NCI-H2107 treated with DMSO at 0.1 percent for 48 hours (cell line): ENCODE measurements at regions not wholly inside any gene's neighbourhood (a gene's known extent, or its start where the extent isn't known, plus 50 kb on each side); places are given as distances from the start of the nearest gene placed in this dataset.

Experiments used
- DNase-seq: peaks from one replicate; lab custom pipeline; 2025; ENCODE audit not compliant: unreplicated experiment; lab: John Stamatoyannopoulos, UW

- no peak for DNase-seq
Observed at GRCh38 chr2:222064286-222064685, 234.5 kb downstream of the PAX3 start.

GRCh38 chr2:222058819-222059445, 239.9 kb downstream of the PAX3 start:
- DNase-seq: no peak

- peak; percentile 44 for DNase-seq
Observed at GRCh38 chr2:222057347-222058073, 241.3 kb downstream of the PAX3 start.

GRCh38 chr2:222055328-222055727, 243.5 kb downstream of the PAX3 start:
- DNase-seq: no peak

- DNase-seq: no peak
Observed at GRCh38 chr2:222054813-222055212, 244.0 kb downstream of the PAX3 start.

GRCh38 chr2:222052934-222053367, 245.8 kb downstream of the PAX3 start:
- DNase-seq: peak; percentile 50

GRCh38 chr2:222050981-222051380, 247.8 kb downstream of the PAX3 start:
- DNase-seq: no peak

GRCh38 chr2:222049946-222050345, 248.9 kb downstream of the PAX3 start:
- no peak for DNase-seq

- DNase-seq: no peak
Observed at GRCh38 chr2:222043897-222044296, 254.9 kb downstream of the PAX3 start.

GRCh38 chr2:222042666-222043065, 256.1 kb downstream of the PAX3 start:
- no peak for DNase-seq

- DNase-seq: no peak
Observed at GRCh38 chr2:222040333-222040732, 258.5 kb downstream of the PAX3 start.

GRCh38 chr2:222039821-222040220, 259.0 kb downstream of the PAX3 start:
- no peak for DNase-seq

- peak; percentile 6 for DNase-seq
Observed at GRCh38 chr2:222038067-222038802, 260.6 kb downstream of the PAX3 start.

GRCh38 chr2:222037211-222037610, 261.6 kb downstream of the PAX3 start:
- DNase-seq: no peak

- no peak for DNase-seq
Observed at GRCh38 chr2:222034058-222034457, 264.7 kb downstream of the PAX3 start.

GRCh38 chr2:222033541-222033940, 265.3 kb downstream of the PAX3 start:
- DNase-seq: no peak

- DNase-seq: peak; percentile 75
Observed at GRCh38 chr2:222025881-222026271, 272.9 kb downstream of the PAX3 start.

GRCh38 chr2:222024932-222025880, 273.6 kb downstream of the PAX3 start:
- peak; percentile 75 for DNase-seq

GRCh38 chr2:222017252-222017850, 281.4 kb downstream of the PAX3 start:
- DNase-seq: no peak

GRCh38 chr2:222013889-222014288, 284.9 kb downstream of the PAX3 start:
- DNase-seq: no peak
